Lower lobe of right lung (tissue), 2 donors: ENCODE measurements at regions not wholly inside any gene's neighbourhood (a gene's known extent, or its start where the extent isn't known, plus 50 kb on each side); places are given as distances from the start of the nearest gene placed in this dataset.
"Not testable (repeated sequence)": the region's sequence is repeated elsewhere in the genome, so short reads cannot be mapped to it uniquely, and the experiment has no call there.

Source experiments
- ATAC-seq, 2 donors: fragments of 200-7000 bp; cut with Tn5 transposase; one replicate each; pipeline ENCODE4 v1.9.1; 2020 to 2022; ENCODE audit warnings: mild to moderate bottlenecking in 2 of 2, moderate library complexity in 2 of 2
- DNase-seq: peaks from one replicate; pipeline ENCODE4 v3.0.0-alpha.2; 2020
- H3K27ac ChIP-seq: fragments of 200-600 bp; one replicate; pipeline ENCODE4 v1.8.0; 2022
- H3K27me3 ChIP-seq: fragments of 200-600 bp; one replicate; pipeline ENCODE4 v1.8.0; 2022; ENCODE audit warnings: low read depth
- H3K36me3 ChIP-seq: fragments of 200-600 bp; one replicate; pipeline ENCODE4 v1.8.0; 2022; ENCODE audit warnings: mild to moderate bottlenecking
- H3K4me1 ChIP-seq: fragments of 200-600 bp; one replicate; pipeline ENCODE4 v1.8.0; 2022
- H3K4me3 ChIP-seq: fragments of 200-600 bp; one replicate; pipeline ENCODE4 v1.8.0; 2022; ENCODE audit warnings: mild to moderate bottlenecking
- H3K9me3 ChIP-seq: fragments of 200-600 bp; one replicate; pipeline ENCODE4 v1.8.0; 2022
- intact Hi-C: fragments of 100-400 bp; cut with DNase I; formaldehyde crosslinking; loops from one replicate; pipeline ENCODE4 v1.11.0; 2022
- TF ChIP-seq, protein P1 (sequence below): fragments of 200-600 bp; IDR thresholded peaks from one replicate; pipeline ENCODE4 v1.8.0; 2022; ENCODE audit warnings: antibody characterized with exemption, mild to moderate bottlenecking
- donor health status: DM: no; HTN: yes; CAD: no; lungs with severe emphysema.

GRCh38 chr3:21017115-21017852, 733.7 kb downstream of the ZNF385D start:
- Histone ChIP-seq H3K36me3 (no peaks in the 10 kb centered on the region), H3K27me3 (no peaks in the 10 kb centered on the region), H3K4me3 (no peak overlapping the region), H3K27ac (no peak overlapping the region), H3K9me3 (peaks cover 10% of the 10 kb centered on the region), H3K4me1 (no peaks in the 10 kb centered on the region)
- no peak for DNase-seq
- TF ChIP-seq, protein P1, sequence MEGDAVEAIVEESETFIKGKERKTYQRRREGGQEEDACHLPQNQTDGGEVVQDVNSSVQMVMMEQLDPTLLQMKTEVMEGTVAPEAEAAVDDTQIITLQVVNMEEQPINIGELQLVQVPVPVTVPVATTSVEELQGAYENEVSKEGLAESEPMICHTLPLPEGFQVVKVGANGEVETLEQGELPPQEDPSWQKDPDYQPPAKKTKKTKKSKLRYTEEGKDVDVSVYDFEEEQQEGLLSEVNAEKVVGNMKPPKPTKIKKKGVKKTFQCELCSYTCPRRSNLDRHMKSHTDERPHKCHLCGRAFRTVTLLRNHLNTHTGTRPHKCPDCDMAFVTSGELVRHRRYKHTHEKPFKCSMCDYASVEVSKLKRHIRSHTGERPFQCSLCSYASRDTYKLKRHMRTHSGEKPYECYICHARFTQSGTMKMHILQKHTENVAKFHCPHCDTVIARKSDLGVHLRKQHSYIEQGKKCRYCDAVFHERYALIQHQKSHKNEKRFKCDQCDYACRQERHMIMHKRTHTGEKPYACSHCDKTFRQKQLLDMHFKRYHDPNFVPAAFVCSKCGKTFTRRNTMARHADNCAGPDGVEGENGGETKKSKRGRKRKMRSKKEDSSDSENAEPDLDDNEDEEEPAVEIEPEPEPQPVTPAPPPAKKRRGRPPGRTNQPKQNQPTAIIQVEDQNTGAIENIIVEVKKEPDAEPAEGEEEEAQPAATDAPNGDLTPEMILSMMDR, result no peak
- intact Hi-C loops, result no loop called here
- no peak for ATAC-seq

DNA sequence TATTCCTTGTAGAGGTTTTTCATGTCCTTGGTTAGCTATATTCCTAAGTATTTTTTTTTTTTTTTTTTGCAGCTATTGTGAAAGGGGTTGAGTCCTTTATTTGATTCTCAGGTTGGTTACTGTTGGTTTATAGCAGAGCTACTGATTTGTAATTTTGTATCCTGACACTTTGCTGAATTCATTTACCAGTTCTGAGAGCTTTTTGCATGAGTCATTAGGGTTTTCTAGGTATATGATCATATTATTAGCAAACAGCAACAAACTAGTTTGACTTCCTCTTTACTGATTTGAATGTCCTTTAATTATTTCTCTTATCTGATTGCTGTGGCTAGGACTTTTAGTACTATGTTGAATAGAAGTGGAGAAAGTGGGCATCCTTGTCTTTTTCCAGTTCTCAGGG, 737.4 kb downstream of the ZNF385D start:
- H3K27ac ChIP-seq, result no peak overlapping the region
- no peaks in the 10 kb centered on the region for H3K36me3 ChIP-seq
- H3K4me1 ChIP-seq, result no peaks in the 10 kb centered on the region
- ATAC-seq, result no peak
- TF ChIP-seq, protein P1, result no peak
- H3K27me3 ChIP-seq, result no peaks in the 10 kb centered on the region
- intact Hi-C loops, result no loop called here
- no peak overlapping the region for H3K4me3 ChIP-seq
- peaks cover 10% of the 10 kb centered on the region for H3K9me3 ChIP-seq
- no peak for DNase-seq

- Histone ChIP-seq H3K9me3 (no peaks in the 10 kb centered on the region), H3K27ac (no peak overlapping the region), H3K4me1 (no peaks in the 10 kb centered on the region), H3K27me3 (no peaks in the 10 kb centered on the region), H3K4me3 (no peak overlapping the region), H3K36me3 (no peaks in the 10 kb centered on the region)
- TF ChIP-seq, protein P1, result no peak
- intact Hi-C loops, result no loop called here
- ATAC-seq (no peak), DNase-seq (no peak)
These were observed 751.3 kb downstream of the ZNF385D start for GRCh38 chr3:20999661-21000060.

GRCh38 chr3:20997183-20997582, 753.8 kb downstream of the ZNF385D start:
- intact Hi-C loops, result no loop called here
- no peak for ATAC-seq
- DNase-seq, result no peak
- H3K27me3 ChIP-seq, result no peaks in the 10 kb centered on the region
- H3K27ac ChIP-seq, result no peak overlapping the region
- TF ChIP-seq, protein P1, result no peak
- no peaks in the 10 kb centered on the region for H3K36me3 ChIP-seq
- no peaks in the 10 kb centered on the region for H3K4me1 ChIP-seq
- no peak overlapping the region for H3K4me3 ChIP-seq
- no peaks in the 10 kb centered on the region for H3K9me3 ChIP-seq

DNA sequence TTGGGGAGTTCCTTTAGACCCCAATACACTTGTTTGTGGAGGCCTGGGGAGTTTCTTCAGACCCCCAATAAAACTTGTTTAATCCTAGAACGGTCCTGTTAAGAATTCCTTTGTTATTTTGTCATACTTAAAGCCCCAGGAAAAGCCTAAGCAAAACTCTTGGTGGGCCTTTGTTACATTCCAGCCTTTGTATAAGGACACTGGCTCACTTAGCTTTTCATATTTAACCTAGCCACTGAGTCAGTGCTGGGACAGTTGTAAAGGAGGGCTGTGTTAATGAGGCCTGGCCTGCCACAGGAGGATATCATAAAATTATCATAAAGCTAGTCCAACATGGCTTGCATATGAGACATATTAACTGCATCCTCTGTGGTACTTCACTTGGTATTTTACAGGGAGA, 760.1 kb downstream of the ZNF385D start:
- ATAC-seq, result no peak
- H3K4me1 ChIP-seq, result no peaks in the 10 kb centered on the region
- H3K27ac ChIP-seq, result no peak overlapping the region
- H3K36me3 ChIP-seq, result no peaks in the 10 kb centered on the region
- DNase-seq, result no peak
- TF ChIP-seq, protein P1, result no peak
- intact Hi-C loops, result no loop called here
- no peaks in the 10 kb centered on the region for H3K9me3 ChIP-seq
- no peak overlapping the region for H3K4me3 ChIP-seq
- no peaks in the 10 kb centered on the region for H3K27me3 ChIP-seq

- H3K4me3 ChIP-seq, H3K36me3 ChIP-seq, H3K9me3 ChIP-seq, H3K27ac ChIP-seq, DNase-seq, ATAC-seq, intact Hi-C loops, H3K27me3 ChIP-seq, H3K4me1 ChIP-seq: not testable (repeated sequence)
These were observed 761.4 kb downstream of the ZNF385D start for GRCh38 chr3:20989653-20990052.
